ENCODE measurements at regions not wholly inside any gene's neighbourhood (a gene's known extent, or its start where the extent isn't known, plus 50 kb on each side); places are given as distances from the start of the nearest gene placed in this dataset.

GRCh38 chr15:81950841-81951414 lies 94.9 kb downstream of the MEX3B start:
- H3K27me3 ChIP-seq (ENCODE audit: control insufficient read depth, insufficient read depth, low read length), result no peaks in the 10 kb centered on the region
- no peaks in the 10 kb centered on the region for H3K36me3 ChIP-seq (ENCODE audit: control insufficient read depth, insufficient read depth, low read length)
- no peaks in the 10 kb centered on the region for H3K9me3 ChIP-seq (ENCODE audit: control insufficient read depth, insufficient read depth, low read depth, low read length)
- no peak overlapping the region for H3K27ac ChIP-seq (ENCODE audit: low read length)
- POLR2A ChIA-PET, result no interaction called here
- CTCF ChIA-PET, result no interaction called here
- in situ Hi-C loops (cut with HindIII; ENCODE audit: low pct_unique_long_range_greater_than_20kb, low sequenced_read_pairs), result no loop called here
- H3K4me3 ChIP-seq (ENCODE audit: low read depth in 2 of 2, low read length in 2 of 2), result no peak overlapping the region
- TF ChIP-seq CTCF (IDR thresholded peaks at IDR 0.05), result no peak
- TF ChIP-seq POLR2AphosphoS5 (IDR thresholded peaks at IDR 0.05; ENCODE audit: low read depth, low read length), result no peak
- TF ChIP-seq REST (IDR thresholded peaks at IDR 0.05; ENCODE audit: insufficient read depth in 1 of 2, low read depth in 2 of 2, low read length in 1 of 2), result no peak
- no peak for TF ChIP-seq SIN3A (IDR thresholded peaks at IDR 0.05; ENCODE audit: borderline replicate concordance, insufficient read depth, low read depth, low read length)
- no peak for TF ChIP-seq TCF7L2 (IDR thresholded peaks at IDR 0.05; ENCODE audit: low read depth, low read length)
- BruUV-seq (replicated peaks), result no TSS peak
- H3K4me1 ChIP-seq (ENCODE audit: control insufficient read depth, insufficient read depth, low read length), result no peaks in the 10 kb centered on the region
- ATAC-seq, result no peak
- intact Hi-C loops (cut with micrococcal nuclease; ENCODE audit: unreplicated experiment), result no loop called here
- DNase-seq (ENCODE audit: low read depth, low spot score), result no peak

GRCh38 chr15:81948751-81949150 lies 97.1 kb downstream of the MEX3B start:
- Histone ChIP-seq H3K27ac (ENCODE audit: low read length) (no peak overlapping the region), H3K27me3 (ENCODE audit: control insufficient read depth, insufficient read depth, low read length) (no peaks in the 10 kb centered on the region), H3K36me3 (ENCODE audit: control insufficient read depth, insufficient read depth, low read length) (no peaks in the 10 kb centered on the region), H3K4me3 (ENCODE audit: low read depth in 2 of 2, low read length in 2 of 2) (no peak overlapping the region), H3K9me3 (ENCODE audit: control insufficient read depth, insufficient read depth, low read depth, low read length) (no peaks in the 10 kb centered on the region), H3K4me1 (ENCODE audit: control insufficient read depth, insufficient read depth, low read length) (no peaks in the 10 kb centered on the region)
- ATAC-seq, result no peak
- in situ Hi-C loops (cut with HindIII; ENCODE audit: low pct_unique_long_range_greater_than_20kb, low sequenced_read_pairs) (no loop called here), intact Hi-C loops (cut with micrococcal nuclease; ENCODE audit: unreplicated experiment) (no loop called here)
- DNase-seq (ENCODE audit: low read depth, low spot score), result no peak
- TF ChIP-seq CTCF (IDR thresholded peaks at IDR 0.05) (no peak), SIN3A (IDR thresholded peaks at IDR 0.05; ENCODE audit: borderline replicate concordance, insufficient read depth, low read depth, low read length) (no peak), TCF7L2 (IDR thresholded peaks at IDR 0.05; ENCODE audit: low read depth, low read length) (no peak), POLR2AphosphoS5 (IDR thresholded peaks at IDR 0.05; ENCODE audit: low read depth, low read length) (no peak), REST (IDR thresholded peaks at IDR 0.05; ENCODE audit: insufficient read depth in 1 of 2, low read depth in 2 of 2, low read length in 1 of 2) (no peak)
- no TSS peak for BruUV-seq (replicated peaks)
- CTCF ChIA-PET, result no interaction called here
- POLR2A ChIA-PET, result no interaction called here
